SK-N-SH treated with all-trans-retinoic acid at 6 μM for 48 hours (cell line): ENCODE measurements at regions not wholly inside any gene's neighbourhood (a gene's known extent, or its start where the extent isn't known, plus 50 kb on each side); places are given as distances from the start of the nearest gene placed in this dataset.

Experiments used
- ARNTL ChIP-seq: fragments of 450-650 bp; formaldehyde crosslinking; IDR thresholded peaks from 2 replicates; pipeline ENCODE4 v1.5.0; 2020; ENCODE audit warnings: low read depth, mild to moderate bottlenecking, moderate library complexity, borderline replicate concordance
- CREB5 ChIP-seq: fragments of 250-450 bp; sonication (Bioruptor Pico); IDR thresholded peaks from 2 replicates; pipeline ENCODE4 v1.5.1; 2020; ENCODE audit warnings: low read depth, mild to moderate bottlenecking, moderate library complexity
- CSDC2 ChIP-seq: fragments of 250-450 bp; sonication (Bioruptor Pico); IDR thresholded peaks from 2 replicates; pipeline ENCODE4 v1.5.0; 2020; ENCODE audit warnings: mild to moderate bottlenecking, moderate library complexity
- CSRNP3 ChIP-seq: fragments of 250-450 bp; sonication (Bioruptor Pico); IDR thresholded peaks from 2 replicates; pipeline ENCODE4 v1.5.1; 2021; ENCODE audit warnings: mild to moderate bottlenecking, moderate library complexity
- ESRRG ChIP-seq: fragments of 250-450 bp; sonication (Bioruptor Pico); IDR thresholded peaks from 2 replicates; pipeline ENCODE4 v1.6.1; 2021; ENCODE audit warnings: mild to moderate bottlenecking
- PPARA ChIP-seq: fragments of 250-450 bp; sonication (Bioruptor Pico); IDR thresholded peaks from 2 replicates; pipeline ENCODE4 v1.5.0; 2020; ENCODE audit warnings: mild to moderate bottlenecking, borderline replicate concordance
- SNAI2 ChIP-seq: fragments of 250-450 bp; sonication (Bioruptor Pico); IDR thresholded peaks from 2 replicates; pipeline ENCODE4 v1.5.0; 2020; ENCODE audit warnings: mild to moderate bottlenecking, moderate library complexity
- TOX ChIP-seq: fragments of 250-450 bp; sonication (Bioruptor Pico); IDR thresholded peaks from 2 replicates; pipeline ENCODE4 v1.8.0; 2021; ENCODE audit warnings: mild to moderate bottlenecking, moderate library complexity, borderline replicate concordance
- ZFP3 ChIP-seq: fragments of 250-450 bp; sonication (Bioruptor Pico); IDR thresholded peaks from 2 replicates; pipeline ENCODE4 v1.5.0; 2020; ENCODE audit warnings: mild to moderate bottlenecking, moderate library complexity
- ZNF8 ChIP-seq: fragments of 450-650 bp; formaldehyde crosslinking; IDR thresholded peaks from 2 replicates; pipeline ENCODE4 v1.5.0; 2020; ENCODE audit warnings: mild to moderate bottlenecking, moderate library complexity
- TF ChIP-seq, protein P1 (sequence below): fragments of 250-450 bp; sonication (Bioruptor Pico); IDR thresholded peaks from 2 replicates; pipeline ENCODE4 v1.8.0; 2021; ENCODE audit warnings: low read depth, mild to moderate bottlenecking, moderate library complexity, borderline replicate concordance

GRCh38 chr11:92588393-92588792 is 363.8 kb downstream of the FAT3 start:
- TF ChIP-seq PPARA (CRISPR knock-in tag) = no peak
- TF ChIP-seq CREB5 (CRISPR knock-in tag) = no peak
- TF ChIP-seq ARNTL (CRISPR knock-in tag) = no peak
- TF ChIP-seq, protein P1, sequence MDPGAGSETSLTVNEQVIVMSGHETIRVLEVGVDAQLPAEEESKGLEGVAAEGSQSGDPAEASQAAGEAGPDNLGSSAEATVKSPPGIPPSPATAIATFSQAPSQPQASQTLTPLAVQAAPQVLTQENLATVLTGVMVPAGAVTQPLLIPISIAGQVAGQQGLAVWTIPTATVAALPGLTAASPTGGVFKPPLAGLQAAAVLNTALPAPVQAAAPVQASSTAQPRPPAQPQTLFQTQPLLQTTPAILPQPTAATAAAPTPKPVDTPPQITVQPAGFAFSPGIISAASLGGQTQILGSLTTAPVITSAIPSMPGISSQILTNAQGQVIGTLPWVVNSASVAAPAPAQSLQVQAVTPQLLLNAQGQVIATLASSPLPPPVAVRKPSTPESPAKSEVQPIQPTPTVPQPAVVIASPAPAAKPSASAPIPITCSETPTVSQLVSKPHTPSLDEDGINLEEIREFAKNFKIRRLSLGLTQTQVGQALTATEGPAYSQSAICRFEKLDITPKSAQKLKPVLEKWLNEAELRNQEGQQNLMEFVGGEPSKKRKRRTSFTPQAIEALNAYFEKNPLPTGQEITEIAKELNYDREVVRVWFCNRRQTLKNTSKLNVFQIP (CRISPR knock-in tag) = no peak
- no peak for TF ChIP-seq CSRNP3
- no peak for TF ChIP-seq TOX (CRISPR knock-in tag)
- TF ChIP-seq ZFP3 (CRISPR knock-in tag) = no peak
- no peak for TF ChIP-seq CSDC2 (CRISPR knock-in tag)
- no peak for TF ChIP-seq ESRRG (CRISPR knock-in tag)
- TF ChIP-seq ZNF8 (CRISPR knock-in tag) = no peak
- TF ChIP-seq SNAI2 (CRISPR knock-in tag) = no peak
